BJ (cell line): ENCODE measurements at regions not wholly inside any gene's neighbourhood (a gene's known extent, or its start where the extent isn't known, plus 50 kb on each side); places are given as distances from the start of the nearest gene placed in this dataset.
A peak's percentile ranks its signal among the peaks of the same experiment; 100 is the strongest.

Source experiments
- CTCF ChIA-PET: fragments of 350-600 bp; formaldehyde crosslinking; extraction: SDS; loops from one replicate; lab custom pipeline; 2021; ENCODE audit warnings: antibody characterized with exemption, inconsistent platforms; lab: Yijun Ruan, JAX
- POLR2A ChIA-PET: fragments of 300-600 bp; sonication (Branson Sonifier 250); formaldehyde crosslinking; extraction: SDS; loops from one replicate; lab custom pipeline; 2021; ENCODE audit warnings: antibody characterized with exemption; lab: Charles Lee
- DNase-seq: peaks from one replicate; pipeline ENCODE4 v3.0.0-alpha.2; 2011; ENCODE audit warnings: low read depth
- H3K27me3 ChIP-seq: 2 replicates; pipeline ENCODE4 v1.6.0; 2011; ENCODE audit warnings: low read length; ENCODE audit not compliant: control insufficient read depth, insufficient read depth
- H3K36me3 ChIP-seq: 2 replicates; pipeline ENCODE4 v1.5.1; 2011; ENCODE audit warnings: low read length; ENCODE audit not compliant: control insufficient read depth, insufficient read depth
- H3K4me3 ChIP-seq: 2 replicates; pipeline ENCODE4 v1.5.1; 2011; ENCODE audit warnings: low read depth, mild to moderate bottlenecking, control low read depth, low read length
- TF ChIP-seq, protein P1 (sequence below): IDR thresholded peaks from 2 replicates; pipeline ENCODE4 v1.5.1; 2011; ENCODE audit warnings: low read depth, mild to moderate bottlenecking, control low read depth, inconsistent platforms, low read length, moderate library complexity; ENCODE audit not compliant: insufficient read depth

DNA sequence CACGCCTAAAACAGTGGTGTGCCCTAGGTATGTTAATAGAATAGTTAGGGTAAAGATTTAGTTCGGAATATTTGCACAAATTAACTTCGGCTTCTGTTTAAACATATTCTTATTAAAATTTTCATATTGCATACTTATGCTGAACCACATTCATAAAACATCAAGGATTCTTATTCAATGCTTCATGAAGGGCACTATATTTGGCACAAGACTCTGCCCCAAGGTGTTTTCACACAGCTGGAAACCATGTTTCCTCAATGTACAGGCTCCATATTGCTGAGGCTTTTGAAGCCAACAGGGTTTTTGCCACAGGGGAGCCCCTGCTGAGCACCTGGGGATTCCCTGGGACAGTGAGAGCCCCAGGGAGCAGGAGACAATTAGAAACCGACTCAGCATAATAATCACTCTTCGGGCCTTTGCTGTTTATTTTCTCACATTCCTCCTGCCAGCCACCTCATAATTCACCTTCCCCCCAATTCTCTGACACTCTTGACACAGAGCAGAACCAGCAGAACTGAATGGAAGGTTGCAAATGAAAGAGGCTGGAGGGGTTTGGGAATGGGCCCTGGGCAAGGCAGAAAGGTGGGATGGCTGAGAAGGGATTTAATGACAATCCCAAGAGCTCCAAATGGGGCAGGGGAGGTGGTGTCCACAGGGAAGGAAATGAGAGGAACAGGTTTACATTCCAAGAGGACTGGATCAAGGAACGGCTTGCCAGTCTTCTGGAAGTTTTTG, 72.3 kb upstream of the POMP start:
- Histone ChIP-seq H3K36me3 (no peaks in the 10 kb centered on the region), H3K4me3 (no peak overlapping the region), H3K27me3 (no peaks in the 10 kb centered on the region)
- ChIA-PET POLR2A (no interaction called here), CTCF (no interaction called here)
- TF ChIP-seq, protein P1, sequence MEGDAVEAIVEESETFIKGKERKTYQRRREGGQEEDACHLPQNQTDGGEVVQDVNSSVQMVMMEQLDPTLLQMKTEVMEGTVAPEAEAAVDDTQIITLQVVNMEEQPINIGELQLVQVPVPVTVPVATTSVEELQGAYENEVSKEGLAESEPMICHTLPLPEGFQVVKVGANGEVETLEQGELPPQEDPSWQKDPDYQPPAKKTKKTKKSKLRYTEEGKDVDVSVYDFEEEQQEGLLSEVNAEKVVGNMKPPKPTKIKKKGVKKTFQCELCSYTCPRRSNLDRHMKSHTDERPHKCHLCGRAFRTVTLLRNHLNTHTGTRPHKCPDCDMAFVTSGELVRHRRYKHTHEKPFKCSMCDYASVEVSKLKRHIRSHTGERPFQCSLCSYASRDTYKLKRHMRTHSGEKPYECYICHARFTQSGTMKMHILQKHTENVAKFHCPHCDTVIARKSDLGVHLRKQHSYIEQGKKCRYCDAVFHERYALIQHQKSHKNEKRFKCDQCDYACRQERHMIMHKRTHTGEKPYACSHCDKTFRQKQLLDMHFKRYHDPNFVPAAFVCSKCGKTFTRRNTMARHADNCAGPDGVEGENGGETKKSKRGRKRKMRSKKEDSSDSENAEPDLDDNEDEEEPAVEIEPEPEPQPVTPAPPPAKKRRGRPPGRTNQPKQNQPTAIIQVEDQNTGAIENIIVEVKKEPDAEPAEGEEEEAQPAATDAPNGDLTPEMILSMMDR = no peak
- no peak for DNase-seq

DNA sequence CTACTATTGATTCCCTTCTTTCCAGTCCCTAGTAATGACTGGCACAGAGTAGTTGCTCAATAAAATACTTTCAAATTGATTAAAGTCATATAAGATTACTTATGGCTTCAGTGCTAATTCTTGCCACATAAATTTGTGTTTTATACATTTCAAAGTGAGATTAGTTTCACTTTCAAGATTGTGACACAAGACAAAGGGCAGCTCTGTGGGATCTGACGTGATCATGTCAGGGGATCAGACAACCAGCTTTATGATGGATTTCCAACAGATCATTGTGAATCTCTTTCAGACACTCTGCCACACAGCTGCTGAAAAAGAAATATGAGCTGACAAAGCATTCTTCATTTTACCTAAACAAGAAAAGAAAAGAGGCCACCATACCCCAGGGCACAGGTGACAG, 73.4 kb upstream of the POMP start:
- CTCF ChIA-PET = interaction anchor here (0.6 kb wide), 1 partner anchor 31 kb away, joined by 3 read pairs; no protein-coding TSS in a partner anchor
- Histone ChIP-seq H3K4me3 (no peak overlapping the region), H3K36me3 (no peaks in the 10 kb centered on the region), H3K27me3 (no peaks in the 10 kb centered on the region)
- DNase-seq = no peak
- TF ChIP-seq, protein P1 = no peak
- POLR2A ChIA-PET = no interaction called here

DNA sequence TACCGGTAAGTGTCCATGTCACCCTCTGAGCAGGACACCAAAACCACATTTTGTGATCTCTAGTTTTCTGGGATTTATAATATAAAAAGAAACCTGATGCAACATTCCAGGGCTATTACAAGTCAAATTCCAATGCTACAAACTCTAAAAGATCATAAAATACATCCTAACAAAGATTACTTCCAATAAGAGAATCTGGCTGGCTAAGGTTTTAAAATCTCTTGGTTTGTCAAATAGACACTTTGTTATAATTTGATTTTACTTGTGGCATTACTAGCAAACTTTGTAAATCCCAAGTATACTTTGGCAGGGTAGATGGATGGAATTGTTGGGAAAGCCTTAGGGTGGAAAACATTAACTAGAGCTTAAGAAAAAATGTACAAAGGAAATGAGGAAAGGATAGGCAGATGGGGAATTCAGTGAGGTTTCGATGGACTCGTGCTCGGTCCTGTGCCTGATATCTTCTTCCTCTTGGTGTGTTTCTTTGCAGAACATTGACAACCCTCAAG, 74.0 kb upstream of the POMP start:
- ChIA-PET POLR2A (interaction anchor here (0.7 kb wide), 1 partner anchor 25 kb away, joined by 3 read pairs; no protein-coding TSS in a partner anchor), CTCF (no interaction called here)
- no peaks in the 10 kb centered on the region for H3K36me3 ChIP-seq
- DNase-seq = peak; percentile 82
- TF ChIP-seq, protein P1 = no peak
- no peaks in the 10 kb centered on the region for H3K27me3 ChIP-seq
- H3K4me3 ChIP-seq = no peak overlapping the region

DNA sequence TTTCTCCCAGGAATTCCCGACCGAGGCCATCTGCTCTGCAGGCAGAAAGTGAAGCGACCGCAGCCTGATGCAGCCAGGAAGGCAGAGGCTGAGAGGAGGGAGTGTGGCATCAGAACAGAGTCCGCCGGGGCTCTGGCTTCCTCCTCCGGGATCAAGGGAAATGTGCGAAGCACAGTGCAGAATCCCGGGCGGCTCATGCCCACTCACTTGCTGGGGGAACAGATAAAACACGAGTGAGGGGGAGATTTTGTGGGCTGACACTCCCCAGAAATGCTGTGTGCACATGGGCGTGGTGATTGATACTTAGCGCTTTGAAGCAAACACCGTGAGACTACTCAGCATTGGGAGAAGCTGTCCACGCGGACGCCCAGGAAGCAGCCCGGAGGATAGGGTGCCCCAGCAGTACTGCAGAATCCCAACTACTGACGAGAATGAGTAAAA, 75.3 kb upstream of the POMP start:
- no peaks in the 10 kb centered on the region for H3K36me3 ChIP-seq
- CTCF ChIA-PET = no interaction called here
- POLR2A ChIA-PET = no interaction called here
- no peak for DNase-seq
- no peaks in the 10 kb centered on the region for H3K27me3 ChIP-seq
- TF ChIP-seq, protein P1 = no peak
- no peak overlapping the region for H3K4me3 ChIP-seq

DNA sequence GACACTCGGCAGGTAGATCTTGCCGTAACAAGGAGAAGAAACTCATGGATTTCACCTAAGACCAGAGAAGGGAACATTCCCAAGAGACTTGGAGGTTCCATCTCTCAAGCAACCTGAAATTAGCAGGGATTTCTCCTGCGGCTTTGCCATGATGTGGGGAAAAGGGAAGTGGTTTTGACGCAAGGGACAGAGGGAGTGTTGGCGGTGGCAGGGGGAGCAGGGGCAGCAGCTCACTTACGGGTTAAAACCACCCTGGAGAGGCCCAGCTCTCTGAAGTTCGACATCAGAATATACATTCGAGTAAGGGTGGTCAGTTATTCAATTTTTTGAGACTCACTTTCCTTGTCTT, 76.1 kb upstream of the POMP start:
- no peak overlapping the region for H3K4me3 ChIP-seq
- ChIA-PET POLR2A (no interaction called here), CTCF (interaction anchor here (1.5 kb wide), 1 partner anchor 15 kb away, joined by 5 read pairs; no protein-coding TSS in a partner anchor)
- DNase-seq = no peak
- no peaks in the 10 kb centered on the region for H3K36me3 ChIP-seq
- TF ChIP-seq, protein P1 = no peak
- H3K27me3 ChIP-seq = no peaks in the 10 kb centered on the region
